KOPT-K1 (cell line): ENCODE measurements at regions not wholly inside any gene's neighbourhood (a gene's known extent, or its start where the extent isn't known, plus 50 kb on each side); places are given as distances from the start of the nearest gene placed in this dataset.

Experiments used
- H3K27ac ChIP-seq: fragments of 200-600 bp; sonication (generic); 2 replicates; pipeline ENCODE4 v1.5.1; 2016; ENCODE audit warnings: antibody characterized with exemption, mild to moderate bottlenecking, low read depth, low read length; ENCODE audit not compliant: poor library complexity, severe bottlenecking
- H3K36me3 ChIP-seq: fragments of 200-600 bp; sonication (generic); 2 replicates; pipeline ENCODE4 v1.5.1; 2017; ENCODE audit warnings: antibody characterized with exemption, mild to moderate bottlenecking, low read length, moderate library complexity; ENCODE audit not compliant: insufficient read depth
- H3K9me3 ChIP-seq: fragments of 200-600 bp; sonication (generic); 2 replicates; pipeline ENCODE4 v1.5.1; 2017; ENCODE audit warnings: antibody characterized with exemption, low read length, mild to moderate bottlenecking; ENCODE audit not compliant: insufficient read depth, poor library complexity, severe bottlenecking

DNA sequence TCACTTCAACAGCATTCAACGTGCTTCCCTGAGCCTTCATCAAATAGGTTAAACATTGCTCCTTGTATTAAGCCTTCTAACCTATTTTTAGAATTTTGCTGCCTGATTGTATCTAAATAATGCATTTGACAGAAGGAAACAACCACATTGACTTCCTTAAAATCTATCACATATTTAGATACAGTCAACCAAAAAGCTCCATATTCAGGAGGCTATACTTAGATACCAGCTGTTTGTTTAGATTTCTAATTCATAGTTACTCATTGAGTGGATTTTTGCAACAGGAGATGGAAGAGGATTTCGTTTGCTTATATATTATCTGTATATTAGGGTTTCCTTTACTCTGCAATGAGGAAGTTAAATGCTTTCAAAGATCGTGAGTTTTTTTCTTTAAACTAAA is 241.1 kb upstream of the PPP1R2C start:
- Histone ChIP-seq H3K27ac (no peak overlapping the region), H3K9me3 (peaks cover 3% of the 10 kb centered on the region), H3K36me3 (no peaks in the 10 kb centered on the region)

- Histone ChIP-seq H3K36me3 (no peaks in the 10 kb centered on the region), H3K27ac (no peak overlapping the region), H3K9me3 (peaks cover 19% of the 10 kb centered on the region)
Measured at GRCh38 chrX:43025806-43026315, 247.9 kb upstream of the PPP1R2C start.

DNA sequence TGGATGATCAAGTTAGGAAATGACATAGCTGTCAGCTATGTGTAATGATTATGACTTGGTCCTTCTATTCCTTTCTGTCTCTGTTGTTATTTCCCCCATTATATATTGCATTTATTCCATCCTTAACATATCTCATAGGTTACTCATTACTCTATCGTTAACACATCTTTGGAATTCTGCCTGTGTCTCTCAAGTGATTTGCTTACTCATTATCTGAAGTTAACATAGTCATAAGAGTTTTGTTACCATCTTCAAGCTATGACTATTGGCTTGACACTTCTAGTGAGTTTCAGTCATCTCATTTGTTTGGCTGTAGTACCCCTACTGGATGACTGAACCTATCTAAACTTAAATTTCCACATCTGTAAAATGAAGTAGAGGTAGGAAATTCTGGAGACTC is 286.1 kb upstream of the PPP1R2C start:
- Histone ChIP-seq H3K27ac (no peak overlapping the region), H3K36me3 (no peaks in the 10 kb centered on the region), H3K9me3 (no peaks in the 10 kb centered on the region)

- no peaks in the 10 kb centered on the region for H3K36me3 ChIP-seq
- no peak overlapping the region for H3K27ac ChIP-seq
- no peaks in the 10 kb centered on the region for H3K9me3 ChIP-seq
Measured at GRCh38 chrX:43065978-43066377, 288.0 kb upstream of the PPP1R2C start.

DNA sequence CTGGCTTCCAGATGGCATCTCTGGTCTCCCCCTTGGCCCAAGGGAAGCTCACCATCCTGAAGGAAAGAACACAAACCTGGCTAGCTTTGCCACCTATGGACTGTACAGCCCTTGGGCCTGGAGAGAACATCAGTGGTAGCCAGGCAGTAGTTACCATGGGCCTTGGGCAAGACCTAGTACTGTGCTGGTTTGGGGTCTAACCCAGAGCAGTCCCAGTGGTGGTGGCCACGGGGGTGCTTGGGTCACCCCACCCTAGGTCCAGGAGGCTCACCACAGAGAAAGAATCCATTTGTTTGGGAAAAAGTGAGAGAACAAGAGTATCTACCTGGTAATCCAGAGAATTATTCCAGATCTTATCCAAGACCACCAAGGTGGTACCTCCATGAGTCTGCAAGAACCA is 290.7 kb upstream of the PPP1R2C start:
- no peak overlapping the region for H3K27ac ChIP-seq
- H3K9me3 ChIP-seq: no peaks in the 10 kb centered on the region
- no peaks in the 10 kb centered on the region for H3K36me3 ChIP-seq

DNA sequence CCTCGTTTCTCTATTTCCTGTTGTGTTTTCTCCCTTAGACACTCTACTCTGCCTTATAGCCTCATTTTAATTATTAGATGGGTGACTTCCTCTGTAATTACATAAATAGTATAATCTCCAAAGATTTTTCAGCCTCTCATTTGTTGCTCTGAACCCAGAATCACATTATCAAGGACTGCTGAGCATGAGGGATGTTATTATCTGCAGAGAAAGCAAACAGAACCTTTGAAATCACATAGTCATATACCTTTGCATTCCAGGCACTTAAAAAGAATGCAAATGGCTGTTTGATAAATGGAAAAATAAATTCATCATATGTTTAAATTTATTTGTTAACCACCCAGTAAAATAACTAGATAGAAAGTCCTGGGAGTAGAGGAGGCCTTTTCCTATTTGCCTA is 305.1 kb upstream of the PPP1R2C start:
- H3K9me3 ChIP-seq: peaks cover 6% of the 10 kb centered on the region
- H3K27ac ChIP-seq: no peak overlapping the region
- no peaks in the 10 kb centered on the region for H3K36me3 ChIP-seq

GRCh38 chrX:43087830-43088229 is 309.9 kb upstream of the PPP1R2C start:
- Histone ChIP-seq H3K27ac (no peak overlapping the region), H3K9me3 (peaks cover 6% of the 10 kb centered on the region), H3K36me3 (no peaks in the 10 kb centered on the region)

- H3K27ac ChIP-seq: no peak overlapping the region
- H3K9me3 ChIP-seq: no peaks in the 10 kb centered on the region
- no peaks in the 10 kb centered on the region for H3K36me3 ChIP-seq
Measured at GRCh38 chrX:43096830-43097229, 318.9 kb upstream of the PPP1R2C start.

- H3K27ac ChIP-seq: no peak overlapping the region
- H3K36me3 ChIP-seq: no peaks in the 10 kb centered on the region
Measured at GRCh38 chrX:43106009-43106408, 328.0 kb upstream of the PPP1R2C start.

GRCh38 chrX:43108828-43109227 is 330.9 kb upstream of the PPP1R2C start:
- no peak overlapping the region for H3K27ac ChIP-seq
- no peaks in the 10 kb centered on the region for H3K9me3 ChIP-seq
- no peaks in the 10 kb centered on the region for H3K36me3 ChIP-seq

More at GRCh38 chrX:43106009-43106408, 328.0 kb upstream of the PPP1R2C start:
- H3K9me3 ChIP-seq: no peaks in the 10 kb centered on the region

DNA sequence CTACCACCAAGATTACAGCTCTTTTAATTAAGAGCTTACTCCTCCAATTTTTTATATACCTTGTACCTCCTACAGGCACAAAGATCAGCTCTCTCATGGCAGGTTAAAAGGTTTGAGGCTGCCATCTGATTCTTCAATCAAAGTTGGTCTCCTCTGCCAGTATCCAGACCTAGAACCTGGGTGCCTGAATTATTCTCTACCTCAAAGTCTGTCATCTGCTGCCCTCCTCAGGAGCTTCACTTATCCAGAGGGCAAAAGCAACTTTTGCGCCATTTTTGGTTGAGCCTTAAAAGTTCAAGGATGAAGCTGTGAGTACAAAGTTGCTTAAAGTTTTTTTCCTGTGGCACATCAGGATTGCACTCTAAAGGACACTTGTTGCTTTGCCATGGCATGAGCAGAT is 343.7 kb upstream of the PPP1R2C start:
- H3K9me3 ChIP-seq: no peaks in the 10 kb centered on the region
- H3K27ac ChIP-seq: no peak overlapping the region
- H3K36me3 ChIP-seq: no peaks in the 10 kb centered on the region

- no peaks in the 10 kb centered on the region for H3K9me3 ChIP-seq
- H3K27ac ChIP-seq: no peak overlapping the region
- H3K36me3 ChIP-seq: no peaks in the 10 kb centered on the region
Measured at GRCh38 chrX:43139645-43140044, 361.7 kb upstream of the PPP1R2C start.

DNA sequence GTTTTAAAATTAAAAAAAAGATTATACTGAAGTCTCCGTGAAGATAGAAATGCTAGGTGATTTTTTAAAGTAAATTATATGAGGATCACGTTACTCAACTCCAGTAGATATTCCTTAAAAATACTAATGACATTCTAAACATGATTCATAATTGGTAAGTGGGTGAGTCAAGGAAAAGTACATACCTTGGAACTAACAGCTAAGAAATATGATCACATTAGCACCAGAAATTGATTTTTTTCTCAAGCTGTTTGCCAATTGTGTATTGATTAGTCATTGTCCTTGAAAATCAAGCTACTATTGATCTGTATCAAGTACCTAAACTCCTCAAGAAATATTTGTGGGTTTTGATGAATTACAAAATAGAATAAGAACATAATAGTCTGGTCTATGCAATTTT is 362.6 kb upstream of the PPP1R2C start:
- Histone ChIP-seq H3K9me3 (no peaks in the 10 kb centered on the region), H3K27ac (no peak overlapping the region), H3K36me3 (no peaks in the 10 kb centered on the region)

DNA sequence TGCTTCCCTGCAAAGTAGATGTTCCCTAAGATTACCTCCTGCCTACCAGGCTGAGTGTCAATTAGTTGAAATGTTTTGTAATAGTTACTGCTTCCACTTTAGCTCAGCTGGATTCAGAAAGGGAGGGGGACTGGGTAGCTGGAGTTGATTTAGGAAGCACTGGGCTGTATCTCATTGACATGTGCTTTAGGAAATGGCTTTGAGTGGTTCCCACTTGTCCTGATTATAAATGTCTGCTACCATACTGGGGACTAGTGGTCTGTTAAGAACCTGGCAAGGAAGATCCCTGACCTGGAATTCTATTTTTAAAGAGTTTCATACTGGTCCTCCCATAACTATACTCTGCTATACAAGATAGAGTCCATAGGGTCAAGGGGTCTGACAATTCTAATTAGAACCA is 363.9 kb upstream of the PPP1R2C start:
- Histone ChIP-seq H3K9me3 (no peaks in the 10 kb centered on the region), H3K27ac (no peak overlapping the region), H3K36me3 (no peaks in the 10 kb centered on the region)

- Histone ChIP-seq H3K36me3 (no peaks in the 10 kb centered on the region), H3K27ac (no peak overlapping the region), H3K9me3 (no peaks in the 10 kb centered on the region)
Measured at GRCh38 chrX:43148305-43148704, 370.3 kb upstream of the PPP1R2C start.

- Histone ChIP-seq H3K9me3 (no peaks in the 10 kb centered on the region), H3K27ac (no peak overlapping the region), H3K36me3 (no peaks in the 10 kb centered on the region)
Measured at GRCh38 chrX:43165343-43165920, 387.5 kb upstream of the PPP1R2C start.
